IPS DF 19.7 (cell line): ENCODE measurements at regions not wholly inside any gene's neighbourhood (a gene's known extent, or its start where the extent isn't known, plus 50 kb on each side); places are given as distances from the start of the nearest gene placed in this dataset.

ENCODE experiments used
- DNase-seq: peaks from one replicate; pipeline ENCODE4 v3.0.0-alpha.2; 2013; ENCODE audit warnings: low read depth, low spot score

- no peak for DNase-seq
Observed at GRCh38 chr16:73371584-73372319, 323.8 kb upstream of the ZFHX3 start.

GRCh38 chr16:73369851-73370250, 321.9 kb upstream of the ZFHX3 start:
- no peak for DNase-seq

GRCh38 chr16:73368715-73369114, 320.8 kb upstream of the ZFHX3 start:
- no peak for DNase-seq

- no peak for DNase-seq
Observed at GRCh38 chr16:73365016-73365551, 317.2 kb upstream of the ZFHX3 start.

GRCh38 chr16:73364413-73364812, 316.5 kb upstream of the ZFHX3 start:
- DNase-seq: no peak

GRCh38 chr16:73361061-73361460, 313.1 kb upstream of the ZFHX3 start:
- DNase-seq: no peak

- DNase-seq: peak; percentile 35
Observed at GRCh38 chr16:73356401-73357079, 308.6 kb upstream of the ZFHX3 start.

- no peak for DNase-seq
Observed at GRCh38 chr16:73355981-73356380, 308.1 kb upstream of the ZFHX3 start.

GRCh38 chr16:73354434-73354833, 306.5 kb upstream of the ZFHX3 start:
- DNase-seq: no peak

- DNase-seq: no peak
Observed at GRCh38 chr16:73350707-73351452, 303.0 kb upstream of the ZFHX3 start.

GRCh38 chr16:73347500-73348375, 299.8 kb upstream of the ZFHX3 start:
- DNase-seq: no peak

- no peak for DNase-seq
Observed at GRCh38 chr16:73339821-73340220, 291.9 kb upstream of the ZFHX3 start.

- no peak for DNase-seq
Observed at GRCh38 chr16:73337373-73338296, 289.7 kb upstream of the ZFHX3 start.

- peak; percentile 23 for DNase-seq
Observed at GRCh38 chr16:73329358-73330286, 281.7 kb upstream of the ZFHX3 start.

GRCh38 chr16:73326770-73327470, 279.0 kb upstream of the ZFHX3 start:
- DNase-seq: no peak

GRCh38 chr16:73326221-73326620, 278.3 kb upstream of the ZFHX3 start:
- DNase-seq: no peak

GRCh38 chr16:73323880-73324279, 276.0 kb upstream of the ZFHX3 start:
- no peak for DNase-seq

GRCh38 chr16:73322856-73323255, 274.9 kb upstream of the ZFHX3 start:
- DNase-seq: no peak
